ENCODE measurements at regions not wholly inside any gene's neighbourhood (a gene's known extent, or its start where the extent isn't known, plus 50 kb on each side); places are given as distances from the start of the nearest gene placed in this dataset.
A peak's percentile ranks its signal among the peaks of the same experiment; 100 is the strongest.

DNA sequence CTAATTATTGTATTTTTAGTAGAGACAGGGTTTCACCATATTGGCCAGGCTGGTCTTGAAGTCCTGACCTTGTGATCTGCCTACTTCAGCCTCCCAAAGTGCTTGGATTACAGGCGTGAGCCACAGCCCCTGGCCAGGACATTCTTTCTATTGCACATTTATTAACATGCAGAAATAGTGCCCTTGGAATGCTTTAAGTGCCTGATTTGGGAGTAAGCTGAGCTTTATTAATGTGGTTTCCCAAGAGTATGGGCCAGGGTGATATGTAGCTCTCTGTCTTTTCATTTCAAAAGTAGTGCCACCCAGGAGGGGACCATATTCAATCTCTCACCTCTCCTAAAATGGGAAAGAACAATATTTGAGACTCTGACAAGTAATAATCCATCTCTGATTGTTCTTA is 970.7 kb downstream of the KCNMA1 start:
- DNase-seq (ENCODE audit: low spot score), result no peak

DNA sequence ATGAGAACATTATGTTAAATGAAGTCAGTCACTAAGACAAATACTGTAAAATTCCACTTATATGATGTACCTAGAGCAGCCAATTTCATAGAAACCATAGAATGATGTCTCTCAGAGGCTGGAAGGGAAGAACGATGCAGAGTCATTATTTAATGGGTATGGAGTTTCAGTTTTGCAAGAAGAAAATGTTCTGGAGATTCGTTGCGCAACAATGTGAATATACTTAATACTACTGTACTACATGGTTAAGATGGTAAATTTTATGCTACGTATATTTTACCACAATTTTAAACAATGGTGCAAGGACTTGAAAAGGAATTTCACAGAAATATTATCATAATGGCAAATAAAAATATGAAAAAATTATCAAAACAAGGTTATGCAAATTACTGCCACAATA is 972.6 kb downstream of the KCNMA1 start:
- no peak for DNase-seq (ENCODE audit: low spot score)

- no peak for DNase-seq (ENCODE audit: low spot score)
Observed at GRCh38 chr10:76657337-76658012, 980.1 kb downstream of the KCNMA1 start.

- no peak for DNase-seq (ENCODE audit: low spot score)
Observed at GRCh38 chr10:76651154-76651553, 986.5 kb downstream of the KCNMA1 start.

DNA sequence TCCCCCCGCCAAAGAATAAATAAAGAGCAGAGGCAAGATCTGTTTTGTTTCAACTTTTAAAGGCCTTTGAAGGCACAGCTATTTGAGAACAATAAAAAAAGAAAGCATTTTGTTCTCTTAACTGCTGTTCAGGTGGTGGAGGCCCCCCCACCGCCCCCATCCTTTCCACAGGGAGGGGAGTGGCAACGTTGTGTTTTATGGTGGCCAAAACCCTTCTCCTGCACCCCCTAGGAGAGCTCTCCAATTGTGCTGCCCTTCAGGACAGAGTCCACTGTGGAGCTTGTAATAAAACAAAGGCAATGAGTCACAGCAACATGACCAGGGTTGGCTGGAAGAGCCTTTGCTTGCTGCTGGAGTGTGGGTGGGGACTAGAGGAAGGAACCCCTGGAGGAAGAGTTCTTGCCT is 987.9 kb downstream of the KCNMA1 start:
- no peak for DNase-seq (ENCODE audit: low spot score)

GRCh38 chr10:76649254-76649653 is 988.4 kb downstream of the KCNMA1 start:
- DNase-seq (ENCODE audit: low spot score), result no peak

DNA sequence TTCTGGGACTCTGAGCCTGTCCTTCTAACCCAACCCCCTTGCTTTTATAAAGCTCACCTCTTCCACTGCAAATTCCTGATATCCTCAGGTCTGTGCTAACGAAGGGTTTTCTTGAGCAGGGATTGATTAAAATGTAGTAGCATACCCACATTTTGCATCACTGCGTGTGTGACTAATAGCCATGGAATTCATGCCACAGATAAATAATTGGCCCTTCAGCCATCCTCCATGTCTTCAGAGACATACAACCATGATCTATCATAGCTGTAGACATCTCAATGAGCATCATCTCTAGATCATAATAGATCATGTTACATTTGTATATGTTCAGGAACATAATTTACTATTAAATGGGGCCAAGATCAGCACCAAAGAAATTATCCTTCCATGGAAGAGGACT is 990.3 kb downstream of the KCNMA1 start:
- no peak for DNase-seq (ENCODE audit: low spot score)

GRCh38 chr10:76645341-76645740 is 992.3 kb downstream of the KCNMA1 start:
- DNase-seq (ENCODE audit: low spot score), result no peak

DNA sequence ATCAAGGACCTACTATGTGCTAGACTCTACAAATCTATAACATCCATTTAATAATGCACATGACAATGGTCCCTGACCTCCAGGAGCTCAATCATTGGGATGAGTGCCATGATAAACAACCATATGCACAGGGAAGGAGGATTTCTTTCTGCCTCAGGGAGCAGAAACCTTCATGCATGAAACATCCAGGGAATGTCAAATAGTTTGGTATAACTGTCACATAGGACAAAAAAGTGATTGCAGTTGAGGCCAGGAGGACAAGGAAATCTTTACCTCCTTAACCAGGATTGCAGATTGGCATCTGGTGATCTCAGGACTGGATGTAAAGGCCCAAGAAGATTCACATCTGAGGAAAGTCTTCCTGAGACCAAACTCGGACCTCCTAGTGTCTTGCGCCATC is 993.1 kb downstream of the KCNMA1 start:
- no peak for DNase-seq (ENCODE audit: low spot score)

- DNase-seq (ENCODE audit: low spot score), result no peak
Observed at GRCh38 chr10:76643511-76643911, 994.1 kb downstream of the KCNMA1 start.

DNA sequence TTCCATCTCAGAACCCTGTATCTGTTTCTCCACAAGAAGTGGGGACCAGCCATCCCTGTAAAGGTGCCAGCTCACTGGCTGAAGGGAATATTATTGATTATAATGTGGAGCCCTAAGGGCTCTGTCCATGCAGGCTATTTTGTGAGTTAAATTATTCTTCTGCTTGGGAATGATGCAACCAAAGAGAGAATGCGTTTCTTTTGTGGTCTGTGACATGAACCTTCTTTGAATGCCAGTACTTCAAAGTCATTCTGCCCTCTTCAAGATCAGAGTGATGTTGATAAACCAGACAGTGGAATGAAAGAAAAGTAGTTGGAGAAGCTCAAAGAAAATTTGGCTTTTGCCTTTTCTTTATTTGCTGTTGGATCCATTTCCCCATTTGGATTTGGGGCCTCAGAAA is 995.2 kb downstream of the KCNMA1 start:
- no peak for DNase-seq (ENCODE audit: low spot score)

GRCh38 chr10:76641215-76641614 is 996.4 kb downstream of the KCNMA1 start:
- DNase-seq (ENCODE audit: low spot score), result no peak

DNA sequence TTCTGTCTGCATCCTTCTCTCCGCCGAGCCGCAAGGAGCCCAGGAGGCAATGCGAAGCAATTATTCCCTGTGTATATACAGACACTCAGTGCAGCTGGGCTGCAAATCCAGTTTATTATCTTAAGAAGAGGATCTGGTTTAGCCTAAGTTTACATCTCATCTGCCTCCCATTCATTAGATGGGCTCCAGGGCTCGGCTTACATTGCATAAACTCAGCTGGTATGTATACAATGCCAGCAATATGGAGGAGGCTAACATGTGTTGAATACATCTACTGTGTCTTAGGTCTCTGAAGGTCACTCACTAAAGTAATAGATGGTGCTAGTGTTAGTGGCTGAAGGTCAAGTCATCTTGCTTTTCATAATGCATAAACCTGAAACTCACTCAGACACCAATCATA is 996.8 kb downstream of the KCNMA1 start:
- DNase-seq (ENCODE audit: low spot score), result peak; percentile 33

DNA sequence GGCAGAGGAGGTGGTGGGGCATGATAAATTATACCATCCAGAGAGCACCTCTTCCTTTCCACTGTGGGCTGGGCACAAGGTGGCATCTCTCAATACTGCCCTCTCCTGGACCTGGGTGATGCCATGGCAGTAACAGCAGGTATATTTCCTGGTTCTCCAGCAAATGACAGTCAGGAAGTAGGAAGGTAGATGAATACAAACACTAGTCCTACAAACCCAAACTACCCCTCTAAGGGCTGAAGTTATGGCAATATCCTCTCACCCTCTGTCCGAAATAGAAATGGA is 1004.9 kb downstream of the KCNMA1 start:
- peak; percentile 39 for DNase-seq (ENCODE audit: low spot score)

DNA sequence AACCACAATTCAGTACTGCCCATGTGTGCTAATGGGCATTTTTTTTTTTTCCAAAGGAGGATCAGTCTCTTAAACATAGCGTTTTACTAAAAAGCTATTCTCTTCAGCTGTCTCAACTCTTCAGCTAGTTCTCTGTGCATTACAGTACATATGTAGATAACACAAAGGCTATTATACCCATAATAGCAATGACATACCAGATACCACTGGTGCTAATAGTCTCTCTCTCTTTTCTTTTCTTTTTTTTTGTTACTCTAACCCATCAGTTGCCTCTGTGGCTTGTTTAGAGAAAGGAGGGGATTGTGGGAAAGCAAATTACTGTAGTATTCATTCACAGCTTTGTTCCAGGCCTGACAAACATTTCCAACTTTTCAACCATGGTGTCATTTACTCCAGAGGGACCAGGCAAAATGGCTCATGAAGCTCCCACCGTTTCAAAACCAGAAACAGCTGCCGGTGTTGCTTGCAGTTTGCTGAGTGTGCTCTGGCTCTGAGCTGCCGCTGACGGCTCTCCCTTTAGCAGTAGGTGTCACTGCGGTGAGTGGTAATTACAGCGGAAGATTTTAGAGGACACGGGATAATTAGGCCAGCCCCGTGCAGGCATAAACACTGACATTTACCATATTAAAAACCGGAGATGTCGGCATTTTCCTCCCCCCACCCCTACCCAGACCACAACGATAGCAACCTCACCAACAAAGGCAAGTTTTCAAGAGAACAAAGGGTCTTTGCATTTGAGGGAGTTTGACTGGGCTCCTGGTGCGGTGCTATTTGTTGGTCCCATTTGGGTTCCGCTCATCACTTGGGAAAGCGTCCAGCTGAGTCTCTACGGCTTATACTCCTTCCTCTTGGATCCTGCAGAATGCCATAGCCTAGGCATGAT is 1005.5 kb downstream of the KCNMA1 start:
- no peak for DNase-seq (ENCODE audit: low spot score)

DNA sequence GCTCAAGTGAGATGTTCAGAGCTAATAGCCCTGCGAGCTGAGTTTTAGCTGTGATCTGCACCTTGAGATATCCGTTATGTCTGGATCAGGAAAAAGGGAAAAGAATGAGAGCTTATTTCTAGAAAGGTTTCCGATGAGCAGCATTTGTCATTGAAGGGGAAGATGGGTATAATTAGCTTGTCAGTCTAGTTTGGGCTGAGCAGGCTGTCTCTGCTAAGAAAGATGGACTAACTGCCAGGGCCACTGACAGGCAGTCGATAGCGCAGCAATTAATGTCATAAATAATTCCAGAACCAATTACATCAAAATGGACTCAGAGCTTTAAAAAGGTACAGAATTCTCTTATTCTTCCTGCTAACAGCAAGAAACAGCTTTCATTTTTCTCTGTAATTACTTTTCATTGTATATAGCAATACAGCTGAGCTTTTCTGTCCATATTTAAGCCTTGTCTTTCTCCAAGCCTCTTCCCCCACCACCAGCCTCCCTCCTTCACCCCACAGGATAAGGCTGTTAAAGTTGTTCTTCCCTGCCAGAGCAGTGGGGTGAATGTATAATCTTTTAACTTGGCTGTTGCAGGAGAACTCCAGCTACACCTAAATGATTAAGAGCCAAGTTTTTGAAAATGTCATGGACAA is 1006.5 kb downstream of the KCNMA1 start:
- DNase-seq (ENCODE audit: low spot score), result no peak

DNA sequence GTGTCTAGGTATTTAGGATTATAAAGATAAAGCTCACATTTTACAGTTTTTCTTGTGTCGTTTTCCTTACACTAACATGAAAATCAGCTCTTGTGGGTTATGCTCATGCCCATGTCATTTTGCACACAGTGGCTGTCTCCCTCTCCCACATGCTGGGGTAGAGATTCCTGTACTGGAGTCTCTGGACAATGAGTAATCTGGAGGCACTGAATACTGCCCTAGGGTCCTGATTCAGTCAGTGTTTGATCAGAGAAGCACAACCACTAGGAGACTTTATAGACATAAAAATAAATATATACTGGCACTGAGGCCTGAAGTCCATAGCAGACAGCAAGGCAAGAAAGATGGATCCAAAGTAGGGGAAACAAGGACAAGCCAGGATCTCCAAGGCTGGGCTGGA is 1008.8 kb downstream of the KCNMA1 start:
- DNase-seq (ENCODE audit: low spot score), result no peak

DNA sequence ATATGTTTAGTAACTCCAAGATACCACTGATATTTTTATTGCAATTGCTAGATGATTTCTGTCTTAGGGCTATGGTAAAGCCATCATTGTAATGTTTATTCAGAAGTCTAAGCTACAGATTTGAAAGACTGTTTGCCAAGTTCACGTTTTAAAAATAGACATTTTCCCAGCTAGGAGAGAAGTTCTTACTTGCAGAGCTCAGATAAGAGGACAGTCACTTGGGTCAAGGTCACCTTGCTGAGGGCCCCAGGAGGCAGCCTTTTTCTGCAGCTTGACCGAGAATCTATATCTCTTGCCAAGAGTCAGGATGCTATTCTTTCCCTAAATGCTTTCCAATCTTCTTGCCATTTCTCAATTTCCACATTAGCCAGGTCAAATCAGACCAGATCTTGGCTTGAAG is 1011.2 kb downstream of the KCNMA1 start:
- DNase-seq (ENCODE audit: low spot score), result no peak

DNA sequence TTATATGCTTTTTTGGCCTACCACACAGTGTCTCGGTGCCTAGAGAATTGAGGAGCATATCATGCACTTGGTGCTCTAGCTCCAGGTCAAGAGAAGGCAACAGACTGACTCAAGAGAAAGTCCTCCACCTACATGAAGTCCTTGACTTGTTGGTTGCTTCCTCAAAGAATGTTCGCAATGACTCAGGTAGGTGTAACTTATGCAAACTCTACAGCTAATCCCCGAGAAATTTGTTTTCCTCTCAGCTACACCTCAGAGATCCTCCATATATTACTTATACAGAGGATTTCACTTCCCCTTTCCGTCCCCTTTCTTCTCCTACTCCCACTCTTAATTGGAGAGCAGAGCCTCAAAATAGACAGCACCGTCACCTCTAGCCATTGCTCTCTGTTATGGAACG is 1013.1 kb downstream of the KCNMA1 start:
- no peak for DNase-seq (ENCODE audit: low spot score)

GRCh38 chr10:76621886-76622620 is 1015.6 kb downstream of the KCNMA1 start:
- DNase-seq (ENCODE audit: low spot score), result no peak

GRCh38 chr10:76618641-76619040 is 1019.0 kb downstream of the KCNMA1 start:
- DNase-seq (ENCODE audit: low spot score), result no peak

DNA sequence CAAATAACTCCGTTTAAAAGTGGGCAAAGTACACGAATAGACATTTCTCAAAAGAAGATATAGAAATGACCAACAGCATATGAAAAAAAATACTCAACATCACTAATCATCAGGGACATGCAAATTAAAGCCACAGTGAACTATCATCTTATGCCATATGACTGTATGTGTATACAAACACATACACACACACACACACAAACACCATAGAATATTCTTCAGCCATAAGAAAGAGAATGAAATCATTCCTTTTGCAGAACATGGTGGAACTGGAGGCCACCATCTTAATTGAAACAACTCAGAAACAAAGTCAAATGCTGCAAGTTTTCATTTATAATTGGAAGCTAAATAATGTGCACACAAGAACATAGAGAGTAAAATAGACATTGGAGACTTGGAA is 1019.4 kb downstream of the KCNMA1 start:
- DNase-seq (ENCODE audit: low spot score), result no peak

Measured in SK-N-DZ (cell line).